ENCODE measurements at regions not wholly inside any gene's neighbourhood (a gene's known extent, or its start where the extent isn't known, plus 50 kb on each side); places are given as distances from the start of the nearest gene placed in this dataset.

- TF ChIP-seq, protein P1, sequence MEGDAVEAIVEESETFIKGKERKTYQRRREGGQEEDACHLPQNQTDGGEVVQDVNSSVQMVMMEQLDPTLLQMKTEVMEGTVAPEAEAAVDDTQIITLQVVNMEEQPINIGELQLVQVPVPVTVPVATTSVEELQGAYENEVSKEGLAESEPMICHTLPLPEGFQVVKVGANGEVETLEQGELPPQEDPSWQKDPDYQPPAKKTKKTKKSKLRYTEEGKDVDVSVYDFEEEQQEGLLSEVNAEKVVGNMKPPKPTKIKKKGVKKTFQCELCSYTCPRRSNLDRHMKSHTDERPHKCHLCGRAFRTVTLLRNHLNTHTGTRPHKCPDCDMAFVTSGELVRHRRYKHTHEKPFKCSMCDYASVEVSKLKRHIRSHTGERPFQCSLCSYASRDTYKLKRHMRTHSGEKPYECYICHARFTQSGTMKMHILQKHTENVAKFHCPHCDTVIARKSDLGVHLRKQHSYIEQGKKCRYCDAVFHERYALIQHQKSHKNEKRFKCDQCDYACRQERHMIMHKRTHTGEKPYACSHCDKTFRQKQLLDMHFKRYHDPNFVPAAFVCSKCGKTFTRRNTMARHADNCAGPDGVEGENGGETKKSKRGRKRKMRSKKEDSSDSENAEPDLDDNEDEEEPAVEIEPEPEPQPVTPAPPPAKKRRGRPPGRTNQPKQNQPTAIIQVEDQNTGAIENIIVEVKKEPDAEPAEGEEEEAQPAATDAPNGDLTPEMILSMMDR (conservative IDR thresholded peaks at IDR 0.05 in 1 of 2, IDR thresholded peaks at IDR 0.05 in 1 of 2; ENCODE audit: low read depth in 1 of 2, low read length in 2 of 2), result peak in 1 of 2 donors; percentile 2
- no peak for TF ChIP-seq EZH2 (IDR thresholded peaks at IDR 0.05; ENCODE audit: low read length, missing control alignments)
- Histone ChIP-seq H3K4me2 (ENCODE audit: extremely low read depth, insufficient read depth, low read length) (no peak overlapping the region), H4K20me1 (ENCODE audit: control insufficient read depth, extremely low read depth, insufficient read depth, low read length) (no peaks in the 10 kb centered on the region)
Observed at GRCh38 chr6:119966484-119966883, 616.9 kb upstream of the MAN1A1 start.

DNA sequence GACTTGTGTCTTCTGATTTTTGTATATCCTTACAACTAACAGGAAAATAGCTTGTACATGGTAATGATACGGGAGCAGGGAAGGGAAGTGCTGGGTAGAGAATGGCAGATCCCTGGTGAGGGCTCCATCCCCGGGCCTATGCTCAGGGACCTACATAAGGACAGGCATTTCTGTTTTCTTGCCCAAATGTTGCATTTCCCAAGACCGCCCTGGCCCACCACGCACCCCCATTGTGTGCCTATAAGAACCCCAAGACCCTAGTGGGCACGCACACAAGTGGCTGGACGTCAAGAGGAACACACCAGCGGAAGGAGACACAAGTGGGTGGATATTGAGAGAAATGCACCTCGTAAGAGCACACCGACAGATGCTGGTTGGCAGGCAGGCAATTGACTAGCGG, 616.3 kb upstream of the MAN1A1 start:
- no peak overlapping the region for H3K27ac ChIP-seq (ENCODE audit: insufficient read depth, low read length)
- no peaks in the 10 kb centered on the region for H3K36me3 ChIP-seq (ENCODE audit: control insufficient read depth, insufficient read depth, low read length)
- H3K4me3 ChIP-seq (replicated peaks in 1 of 4; ENCODE audit: control extremely low read depth in 1 of 4, insufficient read depth in 1 of 4, low read depth in 3 of 4, low read length in 4 of 4), result no peak overlapping the region
- DNase-seq (ENCODE audit: low read depth in 2 of 2), result no peak
- H3K4me2 ChIP-seq (ENCODE audit: extremely low read depth, insufficient read depth, low read length), result no peak overlapping the region
- TF ChIP-seq EZH2 (IDR thresholded peaks at IDR 0.05; ENCODE audit: low read length, missing control alignments), result no peak
- TF ChIP-seq, protein P1 (conservative IDR thresholded peaks at IDR 0.05 in 1 of 2, IDR thresholded peaks at IDR 0.05 in 1 of 2; ENCODE audit: low read depth in 1 of 2, low read length in 2 of 2), result no peak
- no peaks in the 10 kb centered on the region for H3K9me3 ChIP-seq (ENCODE audit: control insufficient read depth, insufficient read depth, low read depth, low read length)
- no peak overlapping the region for H2AFZ ChIP-seq (ENCODE audit: low read length)
- H3K79me2 ChIP-seq (ENCODE audit: control insufficient read depth, insufficient read depth, low read length), result no peaks in the 10 kb centered on the region
- H4K20me1 ChIP-seq (ENCODE audit: control insufficient read depth, extremely low read depth, insufficient read depth, low read length), result no peaks in the 10 kb centered on the region
- no peaks in the 10 kb centered on the region for H3K4me1 ChIP-seq (ENCODE audit: control insufficient read depth, extremely low read depth, insufficient read depth, low read length)
- H3K27me3 ChIP-seq (ENCODE audit: control insufficient read depth, insufficient read depth, low read length), result no peaks in the 10 kb centered on the region
- no peak overlapping the region for H3K9ac ChIP-seq (ENCODE audit: insufficient read depth, low read length)

More at GRCh38 chr6:119966484-119966883, 616.9 kb upstream of the MAN1A1 start:
- H3K9ac ChIP-seq (ENCODE audit: insufficient read depth, low read length), result no peak overlapping the region
- H3K79me2 ChIP-seq (ENCODE audit: control insufficient read depth, insufficient read depth, low read length), result no peaks in the 10 kb centered on the region
- no peak overlapping the region for H3K27ac ChIP-seq (ENCODE audit: insufficient read depth, low read length)
- H2AFZ ChIP-seq (ENCODE audit: low read length), result no peak overlapping the region
- H3K36me3 ChIP-seq (ENCODE audit: control insufficient read depth, insufficient read depth, low read length), result no peaks in the 10 kb centered on the region
- no peak for DNase-seq (ENCODE audit: low read depth in 2 of 2)
- no peaks in the 10 kb centered on the region for H3K27me3 ChIP-seq (ENCODE audit: control insufficient read depth, insufficient read depth, low read length)
- no peaks in the 10 kb centered on the region for H3K9me3 ChIP-seq (ENCODE audit: control insufficient read depth, insufficient read depth, low read depth, low read length)
- H3K4me1 ChIP-seq (ENCODE audit: control insufficient read depth, extremely low read depth, insufficient read depth, low read length), result no peaks in the 10 kb centered on the region
- H3K4me3 ChIP-seq (replicated peaks in 1 of 4; ENCODE audit: control extremely low read depth in 1 of 4, insufficient read depth in 1 of 4, low read depth in 3 of 4, low read length in 4 of 4), result no peak overlapping the region

DNA sequence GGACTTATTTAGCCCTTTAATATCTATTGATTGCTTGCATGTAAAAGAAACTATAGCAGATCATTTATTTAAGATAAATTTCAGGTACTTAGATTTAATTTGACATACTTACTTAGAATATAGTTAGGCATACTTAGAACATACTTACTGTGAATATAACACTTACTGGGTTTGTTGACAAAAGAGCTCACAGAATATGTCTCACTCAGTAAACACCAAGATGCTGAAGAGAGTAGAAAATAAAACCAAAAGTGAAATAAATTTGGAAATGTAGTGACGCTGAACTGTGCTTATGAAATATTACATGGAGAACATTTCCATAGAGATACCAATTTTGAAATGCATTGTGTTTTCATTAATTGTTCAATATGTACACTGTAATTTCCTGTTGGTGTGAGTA, 615.4 kb upstream of the MAN1A1 start:
- H3K79me2 ChIP-seq (ENCODE audit: control insufficient read depth, insufficient read depth, low read length), result no peaks in the 10 kb centered on the region

More for the DNA sequence above, 615.4 kb upstream of the MAN1A1 start:
- Histone ChIP-seq H4K20me1 (ENCODE audit: control insufficient read depth, extremely low read depth, insufficient read depth, low read length) (no peaks in the 10 kb centered on the region), H3K36me3 (ENCODE audit: control insufficient read depth, insufficient read depth, low read length) (no peaks in the 10 kb centered on the region), H3K4me3 (replicated peaks in 1 of 4; ENCODE audit: control extremely low read depth in 1 of 4, insufficient read depth in 1 of 4, low read depth in 3 of 4, low read length in 4 of 4) (no peak overlapping the region), H3K9ac (ENCODE audit: insufficient read depth, low read length) (no peak overlapping the region), H3K4me1 (ENCODE audit: control insufficient read depth, extremely low read depth, insufficient read depth, low read length) (no peaks in the 10 kb centered on the region), H3K27me3 (ENCODE audit: control insufficient read depth, insufficient read depth, low read length) (no peaks in the 10 kb centered on the region), H2AFZ (ENCODE audit: low read length) (no peak overlapping the region), H3K9me3 (ENCODE audit: control insufficient read depth, insufficient read depth, low read depth, low read length) (no peaks in the 10 kb centered on the region), H3K4me2 (ENCODE audit: extremely low read depth, insufficient read depth, low read length) (no peak overlapping the region), H3K27ac (ENCODE audit: insufficient read depth, low read length) (no peak overlapping the region)
- no peak for DNase-seq (ENCODE audit: low read depth in 2 of 2)
- TF ChIP-seq, protein P1 (conservative IDR thresholded peaks at IDR 0.05 in 1 of 2, IDR thresholded peaks at IDR 0.05 in 1 of 2; ENCODE audit: low read depth in 1 of 2, low read length in 2 of 2), result no peak
- TF ChIP-seq EZH2 (IDR thresholded peaks at IDR 0.05; ENCODE audit: low read length, missing control alignments), result no peak
